ENCODE measurements at regions not wholly inside any gene's neighbourhood (a gene's known extent, or its start where the extent isn't known, plus 50 kb on each side); places are given as distances from the start of the nearest gene placed in this dataset.
"Not testable (repeated sequence)": the region's sequence is repeated elsewhere in the genome, so short reads cannot be mapped to it uniquely, and the experiment has no call there.

- no peak for ATAC-seq
- no peaks in the 10 kb centered on the region for H3K9me3 ChIP-seq
- H3K4me3 ChIP-seq: no peak overlapping the region
- TF ChIP-seq SMC3 (IDR thresholded peaks at IDR 0.05): no peak
- TF ChIP-seq CEBPB (IDR thresholded peaks at IDR 0.05): no peak
- TF ChIP-seq HOXB13 (CRISPR knock-in tag; IDR thresholded peaks at IDR 0.05; ENCODE audit: low read depth): no peak
- TF ChIP-seq SREBF2 (IDR thresholded peaks at IDR 0.05): no peak
- no peak for TF ChIP-seq RARB (CRISPR knock-in tag; IDR thresholded peaks at IDR 0.05)
- no peak for TF ChIP-seq EP300 (IDR thresholded peaks at IDR 0.05)
- TF ChIP-seq HEYL (CRISPR knock-in tag; IDR thresholded peaks at IDR 0.05): no peak
- TF ChIP-seq HOXA7 (CRISPR knock-in tag; IDR thresholded peaks at IDR 0.05): no peak
- no peak for TF ChIP-seq MAX (IDR thresholded peaks at IDR 0.05)
- TF ChIP-seq TP53 (CRISPR knock-in tag; IDR thresholded peaks at IDR 0.05): no peak
- TF ChIP-seq BHLHE40 (IDR thresholded peaks at IDR 0.05; ENCODE audit: low read depth, low read length): no peak
- TF ChIP-seq, protein P1, sequence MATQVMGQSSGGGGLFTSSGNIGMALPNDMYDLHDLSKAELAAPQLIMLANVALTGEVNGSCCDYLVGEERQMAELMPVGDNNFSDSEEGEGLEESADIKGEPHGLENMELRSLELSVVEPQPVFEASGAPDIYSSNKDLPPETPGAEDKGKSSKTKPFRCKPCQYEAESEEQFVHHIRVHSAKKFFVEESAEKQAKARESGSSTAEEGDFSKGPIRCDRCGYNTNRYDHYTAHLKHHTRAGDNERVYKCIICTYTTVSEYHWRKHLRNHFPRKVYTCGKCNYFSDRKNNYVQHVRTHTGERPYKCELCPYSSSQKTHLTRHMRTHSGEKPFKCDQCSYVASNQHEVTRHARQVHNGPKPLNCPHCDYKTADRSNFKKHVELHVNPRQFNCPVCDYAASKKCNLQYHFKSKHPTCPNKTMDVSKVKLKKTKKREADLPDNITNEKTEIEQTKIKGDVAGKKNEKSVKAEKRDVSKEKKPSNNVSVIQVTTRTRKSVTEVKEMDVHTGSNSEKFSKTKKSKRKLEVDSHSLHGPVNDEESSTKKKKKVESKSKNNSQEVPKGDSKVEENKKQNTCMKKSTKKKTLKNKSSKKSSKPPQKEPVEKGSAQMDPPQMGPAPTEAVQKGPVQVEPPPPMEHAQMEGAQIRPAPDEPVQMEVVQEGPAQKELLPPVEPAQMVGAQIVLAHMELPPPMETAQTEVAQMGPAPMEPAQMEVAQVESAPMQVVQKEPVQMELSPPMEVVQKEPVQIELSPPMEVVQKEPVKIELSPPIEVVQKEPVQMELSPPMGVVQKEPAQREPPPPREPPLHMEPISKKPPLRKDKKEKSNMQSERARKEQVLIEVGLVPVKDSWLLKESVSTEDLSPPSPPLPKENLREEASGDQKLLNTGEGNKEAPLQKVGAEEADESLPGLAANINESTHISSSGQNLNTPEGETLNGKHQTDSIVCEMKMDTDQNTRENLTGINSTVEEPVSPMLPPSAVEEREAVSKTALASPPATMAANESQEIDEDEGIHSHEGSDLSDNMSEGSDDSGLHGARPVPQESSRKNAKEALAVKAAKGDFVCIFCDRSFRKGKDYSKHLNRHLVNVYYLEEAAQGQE (IDR thresholded peaks at IDR 0.05): no peak
- no peak for TF ChIP-seq EHF (CRISPR knock-in tag; IDR thresholded peaks at IDR 0.05)
- TF ChIP-seq CBX8 (IDR thresholded peaks at IDR 0.05): no peak
- TF ChIP-seq HDAC2 (IDR thresholded peaks at IDR 0.05): no peak
- TF ChIP-seq FOXS1 (CRISPR knock-in tag; IDR thresholded peaks at IDR 0.05): no peak
- H3K4me1 ChIP-seq: no peaks in the 10 kb centered on the region
- ChIA-PET CTCF (no interaction called here), POLR2A (no interaction called here)
- DNase-seq (ENCODE audit: low read depth in 1 of 2, low spot score in 1 of 2): no peak
- no peak for FAIRE-seq
- H3K27ac ChIP-seq: no peak overlapping the region
- no peak overlapping the region for H3K4me2 ChIP-seq
These were observed 1037.3 kb upstream of the FLRT2 start for GRCh38 chr14:84492685-84493084.

DNA sequence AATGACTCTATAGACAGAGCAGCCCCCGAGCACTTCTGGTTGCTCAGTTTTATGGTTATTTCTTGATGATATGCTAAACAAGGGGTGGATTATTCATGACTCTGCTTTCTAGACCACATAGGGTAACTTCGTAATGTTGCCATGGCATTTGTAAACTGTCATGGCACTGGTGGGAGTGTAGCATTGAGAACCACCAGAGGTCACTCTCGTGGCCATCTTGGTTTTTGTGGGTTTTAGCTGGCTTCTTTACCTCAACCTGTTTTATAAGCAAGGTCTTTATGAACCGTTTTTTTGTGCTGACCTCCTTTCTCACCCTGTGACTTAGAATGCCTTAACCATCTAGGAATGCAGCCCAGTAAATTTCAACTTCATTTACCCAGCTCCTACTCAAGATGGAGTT is 1036.2 kb upstream of the FLRT2 start:
- ChIA-PET CTCF (no interaction called here), POLR2A (no interaction called here)
- no peak for DNase-seq (ENCODE audit: low read depth in 1 of 2, low spot score in 1 of 2)
- Histone ChIP-seq H3K4me3 (no peak overlapping the region), H3K27ac (no peak overlapping the region), H3K9me3 (0 out of 3 replicates have a peak, but pooled peaks cover 2% of the 10 kb centered on the region), H3K4me2 (no peak overlapping the region), H3K4me1 (no peaks in the 10 kb centered on the region)
- no peak for FAIRE-seq
- TF ChIP-seq CBX8 (IDR thresholded peaks at IDR 0.05): no peak
- TF ChIP-seq EP300 (IDR thresholded peaks at IDR 0.05): no peak
- no peak for ATAC-seq
- 6% methylated on average over 4 of the region's 4 CpGs for WGBS (ENCODE audit: missing lambda C conversion rate)

- POLR2A ChIA-PET: no interaction called here
- 57% methylated on average over 2 of the region's 2 CpGs for WGBS (ENCODE audit: missing lambda C conversion rate)
- TF ChIP-seq, protein P2, sequence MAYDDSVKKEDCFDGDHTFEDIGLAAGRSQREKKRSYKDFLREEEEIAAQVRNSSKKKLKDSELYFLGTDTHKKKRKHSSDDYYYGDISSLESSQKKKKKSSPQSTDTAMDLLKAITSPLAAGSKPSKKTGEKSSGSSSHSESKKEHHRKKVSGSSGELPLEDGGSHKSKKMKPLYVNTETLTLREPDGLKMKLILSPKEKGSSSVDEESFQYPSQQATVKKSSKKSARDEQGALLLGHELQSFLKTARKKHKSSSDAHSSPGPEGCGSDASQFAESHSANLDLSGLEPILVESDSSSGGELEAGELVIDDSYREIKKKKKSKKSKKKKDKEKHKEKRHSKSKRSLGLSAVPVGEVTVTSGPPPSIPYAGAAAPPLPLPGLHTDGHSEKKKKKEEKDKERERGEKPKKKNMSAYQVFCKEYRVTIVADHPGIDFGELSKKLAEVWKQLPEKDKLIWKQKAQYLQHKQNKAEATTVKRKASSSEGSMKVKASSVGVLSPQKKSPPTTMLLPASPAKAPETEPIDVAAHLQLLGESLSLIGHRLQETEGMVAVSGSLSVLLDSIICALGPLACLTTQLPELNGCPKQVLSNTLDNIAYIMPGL (CRISPR knock-in tag; IDR thresholded peaks at IDR 0.05; ENCODE audit: borderline replicate concordance): no peak
- TF ChIP-seq HOXA7 (CRISPR knock-in tag; IDR thresholded peaks at IDR 0.05) (no peak), EP300 (IDR thresholded peaks at IDR 0.05) (no peak), HDAC2 (IDR thresholded peaks at IDR 0.05) (no peak), CEBPB (IDR thresholded peaks at IDR 0.05) (no peak)
- TF ChIP-seq, protein P3, sequence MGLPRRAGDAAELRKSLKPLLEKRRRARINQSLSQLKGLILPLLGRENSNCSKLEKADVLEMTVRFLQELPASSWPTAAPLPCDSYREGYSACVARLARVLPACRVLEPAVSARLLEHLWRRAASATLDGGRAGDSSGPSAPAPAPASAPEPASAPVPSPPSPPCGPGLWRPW (IDR thresholded peaks at IDR 0.05): no peak
These were observed 1033.3 kb upstream of the FLRT2 start for GRCh38 chr14:84496677-84497076.

GRCh38 chr14:84512823-84513222 is 1017.1 kb upstream of the FLRT2 start:
- CTCF ChIA-PET: not testable (repeated sequence)

More at GRCh38 chr14:84496677-84497076, 1033.3 kb upstream of the FLRT2 start:
- no peak overlapping the region for H3K27ac ChIP-seq
- FAIRE-seq (no peak), ATAC-seq (no peak), DNase-seq (ENCODE audit: low read depth in 1 of 2, low spot score in 1 of 2) (no peak)
- 0 out of 3 replicates have a peak, but pooled peaks cover 4% of the 10 kb centered on the region for H3K9me3 ChIP-seq
- H3K4me1 ChIP-seq: no peaks in the 10 kb centered on the region
- CTCF ChIA-PET: interaction anchor here (0.7 kb wide), 1 partner anchor 1026 kb away, joined by 3 read pairs; no protein-coding TSS in a partner anchor
- H3K4me3 ChIP-seq: no peak overlapping the region
- no peak overlapping the region for H3K4me2 ChIP-seq

More at GRCh38 chr14:84512823-84513222, 1017.1 kb upstream of the FLRT2 start:
- ATAC-seq; POLR2A ChIA-PET; H3K4me1 ChIP-seq; FAIRE-seq; DNase-seq (ENCODE audit: low read depth in 1 of 2, low spot score in 1 of 2); H3K9me3 ChIP-seq; H3K27ac ChIP-seq; H3K4me3 ChIP-seq; H3K4me2 ChIP-seq: not testable (repeated sequence)
- WGBS (ENCODE audit: missing lambda C conversion rate): no CpG with 5 or more reads among the region's 18 CpGs
